Naive B cell (primary cell): ENCODE measurements at regions not wholly inside any gene's neighbourhood (a gene's known extent, or its start where the extent isn't known, plus 50 kb on each side); places are given as distances from the start of the nearest gene placed in this dataset.

ENCODE experiments used
- ATAC-seq, 2 donors: fragments of 150-1000 bp; cut with Tn5 transposase; 2 replicates each; pipeline ENCODE4 v1.10.0; 2021; ENCODE audit warnings: low read depth in 2 of 2, mild to moderate bottlenecking in 2 of 2, moderate library complexity in 2 of 2
- DNase-seq: peaks from one replicate; pipeline ENCODE4 v3.0.0; 2022
- H3K27ac Mint-ChIP-seq, 6 donors: one replicate each; pipeline ENCODE4 v1.8.0; 2020 to 2022; ENCODE audit warnings: mild to moderate bottlenecking in 6 of 6, mixed read lengths in 6 of 6, moderate library complexity in 5 of 6, inconsistent platforms in 2 of 6
- H3K27me3 Mint-ChIP-seq, 3 donors: one replicate each; pipeline ENCODE4 v1.8.0; 2021 to 2022; ENCODE audit warnings: mixed read lengths in 3 of 3, mild to moderate bottlenecking in 1 of 3
- H3K36me3 Mint-ChIP-seq, 2 donors: one replicate each; pipeline ENCODE4 v1.8.0; 2020 to 2022; ENCODE audit warnings: mixed read lengths in 2 of 2, inconsistent platforms in 1 of 2, mild to moderate bottlenecking in 1 of 2
- H3K4me1 Mint-ChIP-seq, 3 donors: one replicate each; pipeline ENCODE4 v1.8.0; 2020 to 2022; ENCODE audit warnings: mixed read lengths in 3 of 3, inconsistent platforms in 1 of 3, mild to moderate bottlenecking in 1 of 3, moderate library complexity in 1 of 3
- H3K4me3 Mint-ChIP-seq, 8 donors: one replicate each; pipeline ENCODE4 v1.8.0; 2020 to 2022; ENCODE audit warnings: mild to moderate bottlenecking in 8 of 8, mixed read lengths in 8 of 8, moderate library complexity in 8 of 8, inconsistent platforms in 2 of 8
- H3K9me3 Mint-ChIP-seq, 7 donors: one replicate each; pipeline ENCODE4 v1.8.0; 2020 to 2022; ENCODE audit warnings: mixed read lengths in 7 of 7, mild to moderate bottlenecking in 5 of 7, inconsistent platforms in 2 of 7, moderate library complexity in 1 of 7

GRCh38 chr7:116614499-116615262 lies 57.3 kb upstream of the MET start:
- Mint-ChIP-seq H3K36me3 (no peaks in the 10 kb centered on the region), H3K4me1 (no peaks in the 10 kb centered on the region), H3K9me3 (peaks cover 0 to 9% (median 0%) of the 10 kb centered on the region in 7 donors), H3K27me3 (peaks cover 21 to 44% (median 28%) of the 10 kb centered on the region in 3 donors), H3K4me3 (no peak overlapping the region), H3K27ac (no peak overlapping the region)
- DNase-seq (no peak), ATAC-seq (no peak)

- ATAC-seq (no peak), DNase-seq (no peak)
- Mint-ChIP-seq H3K36me3 (peaks cover 0 to 13% of the 10 kb centered on the region in 2 donors), H3K27me3 (peaks cover 22 to 38% (median 26%) of the 10 kb centered on the region in 3 donors), H3K27ac (no peak overlapping the region), H3K4me3 (no peak overlapping the region), H3K9me3 (peaks cover 4 to 14% (median 9%) of the 10 kb centered on the region in 7 donors), H3K4me1 (no peaks in the 10 kb centered on the region)
Measured at GRCh38 chr7:116616555-116617059, 55.4 kb upstream of the MET start.

- no peak for ATAC-seq
- no peak overlapping the region for H3K4me3 Mint-ChIP-seq
- peaks cover 4 to 14% (median 9%) of the 10 kb centered on the region in 7 donors for H3K9me3 Mint-ChIP-seq
- H3K4me1 Mint-ChIP-seq: no peaks in the 10 kb centered on the region
- peaks cover 19 to 38% (median 21%) of the 10 kb centered on the region in 3 donors for H3K27me3 Mint-ChIP-seq
- H3K36me3 Mint-ChIP-seq: peaks cover 0 to 13% of the 10 kb centered on the region in 2 donors
- H3K27ac Mint-ChIP-seq: no peak overlapping the region
- no peak for DNase-seq
Measured at GRCh38 chr7:116617878-116618277, 54.1 kb upstream of the MET start.

GRCh38 chr7:116618338-116619128 lies 53.5 kb upstream of the MET start:
- no peak overlapping the region for H3K27ac Mint-ChIP-seq
- ATAC-seq: no peak
- peaks cover 0 to 13% of the 10 kb centered on the region in 2 donors for H3K36me3 Mint-ChIP-seq
- H3K9me3 Mint-ChIP-seq: peaks cover 8 to 14% (median 9%) of the 10 kb centered on the region in 7 donors
- H3K27me3 Mint-ChIP-seq: peaks cover 20 to 35% (median 21%) of the 10 kb centered on the region in 3 donors
- no peak for DNase-seq
- H3K4me3 Mint-ChIP-seq: no peak overlapping the region
- no peaks in the 10 kb centered on the region for H3K4me1 Mint-ChIP-seq

GRCh38 chr7:116621649-116622048 lies 50.3 kb upstream of the MET start:
- DNase-seq: no peak
- Mint-ChIP-seq H3K36me3 (peaks cover 0 to 13% of the 10 kb centered on the region in 2 donors), H3K27ac (no peak overlapping the region), H3K4me1 (no peaks in the 10 kb centered on the region), H3K9me3 (peaks cover 8 to 14% (median 9%) of the 10 kb centered on the region in 7 donors), H3K4me3 (no peak overlapping the region), H3K27me3 (peaks cover 32 to 41% (median 32%) of the 10 kb centered on the region in 3 donors)
- ATAC-seq: peak in 1 of 2 donors; percentile 59
